Esophagus squamous epithelium (tissue), 5 donors: ENCODE measurements at regions not wholly inside any gene's neighbourhood (a gene's known extent, or its start where the extent isn't known, plus 50 kb on each side); places are given as distances from the start of the nearest gene placed in this dataset.
A peak's percentile ranks its signal among the peaks of the same experiment; 100 is the strongest.

Experiments
- DNase-seq: peaks from one replicate; lab custom pipeline; 2025; lab: John Stamatoyannopoulos, UW
- H3K27ac ChIP-seq, 4 donors: fragments of 200-600 bp; sonication (generic); one replicate each; pipeline ENCODE4 v1.5.1; 2016 to 2019; ENCODE audit warnings: mild to moderate bottlenecking in 1 of 4
- H3K27me3 ChIP-seq, 4 donors: fragments of 200-600 bp; sonication (generic); 1 replicate in 3 of 4; 2 replicates in 1 of 4; pipeline versions ENCODE4 v1.5.1 to v1.6.0; 2017 to 2021; ENCODE audit warnings: antibody characterized with exemption in 1 of 4
- H3K36me3 ChIP-seq, 3 donors: fragments of 200-600 bp; sonication (generic); one replicate each; pipeline ENCODE4 v1.5.1; 2016 to 2019
- H3K4me1 ChIP-seq, 3 donors: fragments of 200-600 bp; sonication (generic); one replicate each; pipeline ENCODE4 v1.5.1; 2017 to 2019
- H3K4me3 ChIP-seq, 4 donors: fragments of 200-600 bp; sonication (generic); 1 replicate in 3 of 4; 2 replicates in 1 of 4; pipeline ENCODE4 v1.5.1; 2016 to 2019; ENCODE audit warnings: mild to moderate bottlenecking in 2 of 4, moderate library complexity in 1 of 4
- H3K9me3 ChIP-seq, 3 donors: fragments of 200-600 bp; sonication (generic); one replicate each; pipeline ENCODE4 v1.5.1; 2016 to 2019
- CTCF ChIP-seq, 6 experiments: fragments of 450-650 bp in 4 of 6; fragments of 200-600 bp in 2 of 6; sonication (generic) in 2 of 6; IDR thresholded peaks; one replicate each; pipeline ENCODE4 v1.5.1; 2016 to 2019; ENCODE audit warnings: antibody characterized with exemption in 6 of 6, mild to moderate bottlenecking in 4 of 6, moderate library complexity in 4 of 6
- POLR2A ChIP-seq, 4 donors: fragments of 450-650 bp; IDR thresholded peaks; one replicate each; pipeline ENCODE4 v1.6.1; 2017; ENCODE audit warnings: antibody characterized with exemption in 4 of 4, mild to moderate bottlenecking in 4 of 4, moderate library complexity in 3 of 4
- WGBS, 2 donors: methylation state at CpG; one replicate each; pipeline ENCODE4 v1.1.5; 2018; 5-methylcytosine and 5-hydroxymethylcytosine counted together
- intact Hi-C: fragments of 100-400 bp; cut with DNase I; formaldehyde crosslinking; loops from one replicate; pipeline ENCODE4 v1.15.0; 2022
- donor health status: DM: yes; HTN: yes; CAD: no.

- intact Hi-C loops = no loop called here
- peak overlapping the region; percentile 41 to 91 (median 82) for H3K27ac ChIP-seq
- H3K9me3 ChIP-seq = no peaks in the 10 kb centered on the region
- peak overlapping the region in 1 of 4 donors; percentile 13 for H3K4me3 ChIP-seq
- H3K4me1 ChIP-seq = peaks cover 6 to 68% (median 45%) of the 10 kb centered on the region in 3 donors
- no peak for DNase-seq
- 92 to 100% methylated on average over 1 to 3 of the region's 3 CpGs for WGBS, 2 donors
- no peaks in the 10 kb centered on the region for H3K27me3 ChIP-seq
- TF ChIP-seq POLR2A (IDR thresholded peaks at IDR 0.05) (no peak), CTCF (IDR thresholded peaks at IDR 0.05) (no peak)
- no peaks in the 10 kb centered on the region for H3K36me3 ChIP-seq
These were observed 226.6 kb downstream of the MTX2 start for GRCh38 chr2:176495826-176496225.

- peaks cover 6 to 69% (median 40%) of the 10 kb centered on the region in 3 donors for H3K4me1 ChIP-seq
- H3K9me3 ChIP-seq = no peaks in the 10 kb centered on the region
- no peaks in the 10 kb centered on the region for H3K36me3 ChIP-seq
- WGBS, 2 donors = 48 to 68% methylated on average over 3 of the region's 3 CpGs
- no peak for DNase-seq
- peak overlapping the region in 2 of 4 donors; percentile 13 to 24 for H3K4me3 ChIP-seq
- TF ChIP-seq POLR2A (IDR thresholded peaks at IDR 0.05) (no peak), CTCF (IDR thresholded peaks at IDR 0.05) (no peak)
- intact Hi-C loops = no loop called here
- H3K27ac ChIP-seq = peak overlapping the region in 2 of 4 donors; percentile 4 to 91
- H3K27me3 ChIP-seq = no peaks in the 10 kb centered on the region
These were observed 227.5 kb downstream of the MTX2 start for GRCh38 chr2:176496761-176497160.

GRCh38 chr2:176500901-176501300, 231.7 kb downstream of the MTX2 start:
- Histone ChIP-seq H3K4me3 (no peak overlapping the region), H3K27me3 (peaks cover 0 to 3% (median 1%) of the 10 kb centered on the region in 4 donors), H3K36me3 (no peaks in the 10 kb centered on the region), H3K27ac (no peak overlapping the region), H3K4me1 (peaks cover 0 to 44% (median 2%) of the 10 kb centered on the region in 3 donors), H3K9me3 (no peaks in the 10 kb centered on the region)
- TF ChIP-seq POLR2A (IDR thresholded peaks at IDR 0.05) = no peak
- TF ChIP-seq CTCF (IDR thresholded peaks at IDR 0.05) = no peak
- DNase-seq = no peak
- intact Hi-C loops = no loop called here
- whole genome bisulfite sequencing, 2 donors = 38 to 78% methylated on average over 1 of the region's 1 CpG

GRCh38 chr2:176501617-176502016, 232.4 kb downstream of the MTX2 start:
- Histone ChIP-seq H3K36me3 (no peaks in the 10 kb centered on the region), H3K9me3 (no peaks in the 10 kb centered on the region), H3K27me3 (peaks cover 0 to 3% (median 1%) of the 10 kb centered on the region in 4 donors), H3K27ac (no peak overlapping the region), H3K4me3 (no peak overlapping the region), H3K4me1 (peaks cover 0 to 37% (median 0%) of the 10 kb centered on the region in 3 donors)
- no peak for DNase-seq
- WGBS, 2 donors = 74 to 91% methylated on average over 3 of the region's 3 CpGs
- intact Hi-C loops = no loop called here
- TF ChIP-seq POLR2A (IDR thresholded peaks at IDR 0.05) = no peak

- no peaks in the 10 kb centered on the region for H3K36me3 ChIP-seq
- no peaks in the 10 kb centered on the region for H3K9me3 ChIP-seq
- peaks cover 0 to 3% (median 1%) of the 10 kb centered on the region in 4 donors for H3K27me3 ChIP-seq
- TF ChIP-seq CTCF (IDR thresholded peaks at IDR 0.05) (no peak), POLR2A (IDR thresholded peaks at IDR 0.05) (no peak)
- peaks cover 0 to 30% (median 0%) of the 10 kb centered on the region in 3 donors for H3K4me1 ChIP-seq
- H3K4me3 ChIP-seq = no peak overlapping the region
- DNase-seq = no peak
- intact Hi-C loops = no loop called here
- H3K27ac ChIP-seq = no peak overlapping the region
These were observed 233.4 kb downstream of the MTX2 start for GRCh38 chr2:176502619-176503018.

GRCh38 chr2:176503776-176504175, 234.5 kb downstream of the MTX2 start:
- H3K27me3 ChIP-seq = peaks cover 0 to 3% (median 1%) of the 10 kb centered on the region in 4 donors
- peaks cover 0 to 30% (median 0%) of the 10 kb centered on the region in 3 donors for H3K4me1 ChIP-seq
- intact Hi-C loops = no loop called here
- H3K36me3 ChIP-seq = no peaks in the 10 kb centered on the region
- no peak overlapping the region for H3K4me3 ChIP-seq
- 61 to 88% methylated on average over 1 of the region's 1 CpG for whole genome bisulfite sequencing, 2 donors
- H3K27ac ChIP-seq = no peak overlapping the region
- no peak for TF ChIP-seq CTCF (IDR thresholded peaks at IDR 0.05)
- TF ChIP-seq POLR2A (IDR thresholded peaks at IDR 0.05) = no peak
- H3K9me3 ChIP-seq = no peaks in the 10 kb centered on the region
- DNase-seq = no peak
